GM12801 (cell line): ENCODE measurements at regions not wholly inside any gene's neighbourhood (a gene's known extent, or its start where the extent isn't known, plus 50 kb on each side); places are given as distances from the start of the nearest gene placed in this dataset.

Experiments used
- TF ChIP-seq, protein P1 (sequence below): IDR thresholded peaks from one replicate; pipeline ENCODE4 v1.5.1; 2011; ENCODE audit warnings: control low read depth; ENCODE audit not compliant: insufficient read length; ENCODE audit errors: extremely low read depth

DNA sequence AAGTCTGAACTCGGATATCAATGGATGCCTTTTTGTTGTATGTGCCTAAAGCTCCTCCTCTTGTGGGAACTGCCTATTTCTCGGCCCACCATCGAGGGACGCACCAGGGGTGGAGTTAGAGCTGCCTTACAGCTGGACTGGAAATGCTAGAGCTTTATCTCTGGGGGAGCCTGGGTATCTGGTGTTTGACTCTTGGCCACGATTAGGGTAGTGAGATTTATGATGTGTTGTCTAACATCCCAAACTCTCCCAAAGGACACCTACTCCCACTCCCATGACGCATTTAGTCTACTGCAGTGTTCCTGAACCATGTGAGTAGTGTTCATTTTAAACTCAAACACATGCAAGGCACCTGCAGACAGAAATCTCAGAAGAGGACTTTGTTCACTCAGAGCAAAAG, 594.8 kb downstream of the METTL4 start:
- TF ChIP-seq, protein P1, sequence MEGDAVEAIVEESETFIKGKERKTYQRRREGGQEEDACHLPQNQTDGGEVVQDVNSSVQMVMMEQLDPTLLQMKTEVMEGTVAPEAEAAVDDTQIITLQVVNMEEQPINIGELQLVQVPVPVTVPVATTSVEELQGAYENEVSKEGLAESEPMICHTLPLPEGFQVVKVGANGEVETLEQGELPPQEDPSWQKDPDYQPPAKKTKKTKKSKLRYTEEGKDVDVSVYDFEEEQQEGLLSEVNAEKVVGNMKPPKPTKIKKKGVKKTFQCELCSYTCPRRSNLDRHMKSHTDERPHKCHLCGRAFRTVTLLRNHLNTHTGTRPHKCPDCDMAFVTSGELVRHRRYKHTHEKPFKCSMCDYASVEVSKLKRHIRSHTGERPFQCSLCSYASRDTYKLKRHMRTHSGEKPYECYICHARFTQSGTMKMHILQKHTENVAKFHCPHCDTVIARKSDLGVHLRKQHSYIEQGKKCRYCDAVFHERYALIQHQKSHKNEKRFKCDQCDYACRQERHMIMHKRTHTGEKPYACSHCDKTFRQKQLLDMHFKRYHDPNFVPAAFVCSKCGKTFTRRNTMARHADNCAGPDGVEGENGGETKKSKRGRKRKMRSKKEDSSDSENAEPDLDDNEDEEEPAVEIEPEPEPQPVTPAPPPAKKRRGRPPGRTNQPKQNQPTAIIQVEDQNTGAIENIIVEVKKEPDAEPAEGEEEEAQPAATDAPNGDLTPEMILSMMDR, result no peak

DNA sequence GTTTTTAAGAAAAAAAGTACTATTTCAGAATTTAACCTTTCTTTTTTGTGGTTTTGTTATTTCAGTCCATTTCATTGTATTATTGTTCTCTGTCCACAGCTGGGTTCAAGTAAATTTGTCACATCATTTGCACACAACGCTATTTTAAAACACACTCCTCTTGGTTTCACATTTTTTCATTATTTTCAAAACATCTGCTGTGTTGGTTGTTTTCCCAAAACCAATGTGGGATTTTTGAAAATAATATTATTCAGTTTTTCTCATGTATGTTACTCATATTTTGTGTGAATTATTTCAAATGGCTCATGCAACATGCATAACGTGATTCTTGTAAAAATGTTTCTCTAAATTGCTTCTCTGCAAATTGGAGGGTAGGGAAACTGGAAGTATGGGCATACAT, 589.2 kb downstream of the METTL4 start:
- TF ChIP-seq, protein P1, result no peak

DNA sequence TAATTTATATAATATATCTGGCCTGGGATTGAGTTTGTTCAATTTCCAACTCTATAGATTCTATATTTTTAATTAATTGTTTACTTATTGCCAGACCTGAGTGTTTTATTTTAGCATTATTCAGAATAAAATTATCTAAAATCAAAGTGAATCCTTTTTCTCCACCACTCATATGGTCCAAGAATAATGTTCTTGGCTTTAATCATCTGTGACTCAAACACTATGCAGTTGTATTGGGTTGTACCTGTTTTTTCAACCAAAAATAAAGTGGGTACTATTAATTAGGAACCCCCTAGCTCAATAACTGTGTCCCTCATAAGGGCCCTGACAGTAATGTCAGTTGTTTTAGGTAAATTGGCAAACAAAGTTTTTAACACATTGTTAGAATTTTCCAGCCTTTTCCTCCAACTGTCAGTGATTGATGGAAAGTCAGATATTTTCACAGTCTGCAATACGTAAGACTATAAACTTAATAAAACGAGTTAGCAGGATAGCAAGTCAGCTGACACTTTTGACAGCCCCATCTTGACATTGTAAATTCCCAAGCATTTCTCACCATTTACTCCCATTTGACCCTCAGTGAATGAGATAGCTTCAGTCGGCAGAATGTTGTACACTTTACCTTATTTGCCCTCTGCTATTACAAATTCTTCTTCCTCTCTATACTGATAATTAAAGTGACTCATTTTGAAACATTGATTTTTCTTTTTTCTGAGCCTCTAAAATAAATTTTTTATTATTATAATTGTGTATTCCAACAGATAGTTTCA, 587.4 kb downstream of the METTL4 start:
- TF ChIP-seq, protein P1, result no peak

DNA sequence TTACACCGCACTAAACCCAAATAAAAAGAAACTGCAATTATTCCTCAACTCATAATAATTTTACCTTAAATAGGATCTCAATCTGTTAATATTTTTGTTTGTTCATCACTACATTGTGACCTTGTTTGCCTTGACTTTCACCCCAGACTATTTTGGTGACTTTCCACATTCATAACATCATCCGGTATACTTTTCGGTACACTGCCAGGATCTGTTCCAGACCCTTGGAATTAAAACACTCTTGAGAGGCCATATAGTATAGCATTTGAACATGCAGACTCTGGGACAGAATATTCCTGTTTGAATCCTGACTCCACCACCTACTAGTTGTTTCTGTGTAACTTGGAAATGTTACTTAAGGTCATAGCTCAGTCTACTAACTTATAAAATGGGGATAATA, 577.4 kb downstream of the METTL4 start:
- TF ChIP-seq, protein P1, result no peak

DNA sequence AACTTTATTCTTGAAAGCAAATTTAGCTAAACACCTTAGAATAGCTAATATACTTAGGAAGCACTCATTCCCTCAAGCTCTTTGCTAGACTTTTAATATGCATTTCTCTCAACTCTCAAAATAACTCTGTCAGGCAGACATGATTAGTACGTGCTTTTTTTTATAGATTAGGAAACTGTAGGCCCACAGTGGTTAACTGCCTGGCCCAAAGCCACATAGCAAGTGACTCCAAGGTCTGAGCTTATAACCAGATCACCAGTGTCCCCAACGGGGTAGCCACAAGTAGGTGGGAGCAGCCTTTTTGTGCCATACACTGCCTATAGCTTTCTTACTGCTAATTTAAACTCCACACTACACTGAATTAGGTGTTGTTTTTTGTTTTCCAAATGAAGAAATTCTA, 576.8 kb downstream of the METTL4 start:
- TF ChIP-seq, protein P1, result no peak

DNA sequence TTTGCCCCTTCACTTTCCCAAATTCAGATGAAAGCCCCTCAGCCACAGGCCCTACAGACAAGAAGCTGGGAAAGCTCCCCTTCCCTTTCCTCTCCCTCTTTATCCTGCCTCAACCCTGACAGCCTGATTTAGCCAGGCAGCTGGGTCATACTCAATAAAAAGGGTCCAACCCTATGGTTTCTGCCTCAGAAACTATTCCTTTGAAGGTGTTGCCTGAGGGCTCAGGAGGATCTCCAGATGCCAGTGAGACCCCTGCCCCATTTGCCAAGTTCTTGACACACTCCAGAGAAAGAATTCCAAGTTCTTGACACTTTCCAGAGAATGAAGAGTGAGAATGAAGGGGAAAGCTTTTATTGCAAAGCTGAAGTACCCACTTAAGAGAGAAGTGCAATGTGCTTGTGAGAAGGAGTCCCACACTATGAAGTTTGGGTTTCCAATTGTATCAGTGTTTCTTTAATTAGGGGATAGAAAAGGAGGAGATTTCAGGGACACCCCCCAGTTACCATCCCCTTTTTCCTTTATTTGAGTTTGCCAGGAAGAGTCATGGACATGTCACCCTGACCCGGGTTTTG, 576.2 kb downstream of the METTL4 start:
- TF ChIP-seq, protein P1, result no peak

DNA sequence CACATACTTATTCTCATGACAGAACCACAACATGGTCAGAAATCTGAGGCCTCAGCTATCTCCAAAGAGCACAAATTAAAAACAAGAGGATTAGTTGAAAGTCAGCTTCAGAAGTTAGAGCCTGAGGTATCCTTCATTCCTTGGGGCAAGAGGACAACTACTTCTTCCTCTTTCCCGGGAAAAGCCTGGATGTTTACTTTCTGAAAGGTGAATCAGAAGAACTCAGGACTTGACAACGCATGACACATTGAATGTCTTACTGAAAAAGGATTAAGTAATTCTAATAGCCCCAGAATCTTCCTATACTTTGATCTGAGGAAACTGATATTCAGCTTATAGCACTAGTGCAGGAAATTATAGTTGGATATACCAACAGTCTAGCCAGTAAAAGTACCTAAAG, 573.2 kb downstream of the METTL4 start:
- TF ChIP-seq, protein P1, result no peak
